PFSK-1 (cell line): ENCODE measurements at regions not wholly inside any gene's neighbourhood (a gene's known extent, or its start where the extent isn't known, plus 50 kb on each side); places are given as distances from the start of the nearest gene placed in this dataset.

ENCODE experiments used
- FOXP2 ChIP-seq: optimal IDR thresholded peaks from 2 replicates; pipeline ENCODE3; 2011; ENCODE audit warnings: borderline replicate concordance, control low read depth, inconsistent platforms; ENCODE audit not compliant: insufficient read depth; ENCODE audit errors: extremely low read length, extremely low read depth
- POLR2AphosphoS5 ChIP-seq: IDR thresholded peaks from 2 replicates; pipeline ENCODE4 v1.6.1; 2012; ENCODE audit warnings: low read depth, mild to moderate bottlenecking, control low read depth, low read length, moderate library complexity
- SIN3A ChIP-seq: IDR thresholded peaks from 2 replicates; pipeline ENCODE4 v1.6.1; 2012; ENCODE audit warnings: mild to moderate bottlenecking, low read length, moderate library complexity, borderline replicate concordance; ENCODE audit not compliant: insufficient read depth
- TAF1 ChIP-seq: IDR thresholded peaks from 2 replicates; pipeline ENCODE4 v1.6.1; 2012; ENCODE audit warnings: low read length, control low read depth, borderline replicate concordance; ENCODE audit not compliant: insufficient read depth
- TF ChIP-seq, protein P1 (sequence below), 2 experiments: IDR thresholded peaks; 2 replicates each; pipeline versions ENCODE4 v1.6.1 to v1.8.0; 2011 to 2012; ENCODE audit warnings: low read depth in 2 of 2, low read length in 2 of 2, control low read depth in 1 of 2, inconsistent platforms in 1 of 2, mild to moderate bottlenecking in 1 of 2, moderate library complexity in 1 of 2; ENCODE audit not compliant: insufficient read depth in 1 of 2

DNA sequence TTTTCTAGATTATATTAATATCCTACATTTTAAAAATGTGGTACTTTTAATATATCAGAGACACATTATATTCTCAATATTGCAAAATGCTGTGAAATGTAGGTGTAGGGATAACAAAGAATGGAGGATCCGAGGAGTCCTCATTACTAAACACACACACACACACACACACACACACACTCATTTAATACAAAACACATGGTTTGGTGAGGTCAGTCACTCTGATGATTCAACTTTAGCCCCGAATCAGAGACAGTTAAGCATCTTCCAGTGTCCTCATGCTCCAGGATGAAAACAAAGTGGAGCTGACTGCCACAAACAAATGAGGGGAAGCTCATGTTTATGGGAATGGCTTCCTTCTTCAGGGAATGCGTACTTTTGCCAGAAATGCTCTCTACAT lies 147.5 kb downstream of the CYSLTR2 start:
- TF ChIP-seq FOXP2 = no peak
- no peak for TF ChIP-seq POLR2AphosphoS5
- TF ChIP-seq, protein P1, sequence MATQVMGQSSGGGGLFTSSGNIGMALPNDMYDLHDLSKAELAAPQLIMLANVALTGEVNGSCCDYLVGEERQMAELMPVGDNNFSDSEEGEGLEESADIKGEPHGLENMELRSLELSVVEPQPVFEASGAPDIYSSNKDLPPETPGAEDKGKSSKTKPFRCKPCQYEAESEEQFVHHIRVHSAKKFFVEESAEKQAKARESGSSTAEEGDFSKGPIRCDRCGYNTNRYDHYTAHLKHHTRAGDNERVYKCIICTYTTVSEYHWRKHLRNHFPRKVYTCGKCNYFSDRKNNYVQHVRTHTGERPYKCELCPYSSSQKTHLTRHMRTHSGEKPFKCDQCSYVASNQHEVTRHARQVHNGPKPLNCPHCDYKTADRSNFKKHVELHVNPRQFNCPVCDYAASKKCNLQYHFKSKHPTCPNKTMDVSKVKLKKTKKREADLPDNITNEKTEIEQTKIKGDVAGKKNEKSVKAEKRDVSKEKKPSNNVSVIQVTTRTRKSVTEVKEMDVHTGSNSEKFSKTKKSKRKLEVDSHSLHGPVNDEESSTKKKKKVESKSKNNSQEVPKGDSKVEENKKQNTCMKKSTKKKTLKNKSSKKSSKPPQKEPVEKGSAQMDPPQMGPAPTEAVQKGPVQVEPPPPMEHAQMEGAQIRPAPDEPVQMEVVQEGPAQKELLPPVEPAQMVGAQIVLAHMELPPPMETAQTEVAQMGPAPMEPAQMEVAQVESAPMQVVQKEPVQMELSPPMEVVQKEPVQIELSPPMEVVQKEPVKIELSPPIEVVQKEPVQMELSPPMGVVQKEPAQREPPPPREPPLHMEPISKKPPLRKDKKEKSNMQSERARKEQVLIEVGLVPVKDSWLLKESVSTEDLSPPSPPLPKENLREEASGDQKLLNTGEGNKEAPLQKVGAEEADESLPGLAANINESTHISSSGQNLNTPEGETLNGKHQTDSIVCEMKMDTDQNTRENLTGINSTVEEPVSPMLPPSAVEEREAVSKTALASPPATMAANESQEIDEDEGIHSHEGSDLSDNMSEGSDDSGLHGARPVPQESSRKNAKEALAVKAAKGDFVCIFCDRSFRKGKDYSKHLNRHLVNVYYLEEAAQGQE (IDR thresholded peaks at IDR 0.05; ENCODE audit: insufficient read depth in 1 of 2, low read depth in 2 of 2, low read length in 2 of 2) = no peak
- no peak for TF ChIP-seq SIN3A
- no peak for TF ChIP-seq TAF1
